SK-N-SH (cell line): ENCODE measurements at regions not wholly inside any gene's neighbourhood (a gene's known extent, or its start where the extent isn't known, plus 50 kb on each side); places are given as distances from the start of the nearest gene placed in this dataset.

Source experiments
- CTCF ChIP-seq: fragments of 200-600 bp; sonication (generic); IDR thresholded peaks from 2 replicates; pipeline ENCODE4 v1.6.1; 2017; ENCODE audit warnings: antibody characterized with exemption, mild to moderate bottlenecking, moderate library complexity
- USF2 ChIP-seq: fragments of 150-350 bp; IDR thresholded peaks from 2 replicates; pipeline ENCODE4 v1.6.1; 2017; ENCODE audit warnings: antibody characterized with exemption, low read length, low read depth, borderline replicate concordance

- TF ChIP-seq CTCF (peak; percentile 66), USF2 (no peak)
Observed at GRCh38 chr15:62706317-62706716, 336.2 kb upstream of the TPM1 start.
